WTC11 (cell line): ENCODE measurements at regions not wholly inside any gene's neighbourhood (a gene's known extent, or its start where the extent isn't known, plus 50 kb on each side); places are given as distances from the start of the nearest gene placed in this dataset.

Experiments
- CREB1 ChIP-seq: sonication (generic); formaldehyde crosslinking; IDR thresholded peaks from 2 replicates; pipeline ENCODE4 v1.8.0; 2023; ENCODE audit warnings: mild to moderate bottlenecking, missing genetic modification reagents
- IRF2 ChIP-seq: sonication (generic); formaldehyde crosslinking; IDR thresholded peaks from 2 replicates; pipeline ENCODE4 v1.8.0; 2022; ENCODE audit warnings: low read depth, missing genetic modification reagents, borderline replicate concordance
- KAT7 ChIP-seq: sonication (generic); formaldehyde crosslinking; IDR thresholded peaks from 2 replicates; pipeline ENCODE4 v1.8.1; 2023; ENCODE audit warnings: missing genetic modification reagents, mild to moderate bottlenecking, borderline replicate concordance
- RELA ChIP-seq: sonication (generic); formaldehyde crosslinking; IDR thresholded peaks from 2 replicates; pipeline ENCODE4 v1.8.1; 2022; ENCODE audit warnings: missing genetic modification reagents, mild to moderate bottlenecking, borderline replicate concordance
- ZNF219 ChIP-seq: sonication (generic); formaldehyde crosslinking; IDR thresholded peaks from 2 replicates; pipeline ENCODE4 v1.8.0; 2023; ENCODE audit warnings: missing genetic modification reagents, mild to moderate bottlenecking, borderline replicate concordance
- TF ChIP-seq, protein P1 (sequence below): fragments of 200-600 bp; IDR thresholded peaks from 2 replicates; pipeline ENCODE4 v1.8.0; 2022; ENCODE audit warnings: antibody characterized with exemption

- TF ChIP-seq CREB1 (CRISPR knock-in tag): no peak
- no peak for TF ChIP-seq KAT7 (CRISPR knock-in tag)
- no peak for TF ChIP-seq ZNF219
- no peak for TF ChIP-seq IRF2 (CRISPR knock-in tag)
- TF ChIP-seq, protein P1, sequence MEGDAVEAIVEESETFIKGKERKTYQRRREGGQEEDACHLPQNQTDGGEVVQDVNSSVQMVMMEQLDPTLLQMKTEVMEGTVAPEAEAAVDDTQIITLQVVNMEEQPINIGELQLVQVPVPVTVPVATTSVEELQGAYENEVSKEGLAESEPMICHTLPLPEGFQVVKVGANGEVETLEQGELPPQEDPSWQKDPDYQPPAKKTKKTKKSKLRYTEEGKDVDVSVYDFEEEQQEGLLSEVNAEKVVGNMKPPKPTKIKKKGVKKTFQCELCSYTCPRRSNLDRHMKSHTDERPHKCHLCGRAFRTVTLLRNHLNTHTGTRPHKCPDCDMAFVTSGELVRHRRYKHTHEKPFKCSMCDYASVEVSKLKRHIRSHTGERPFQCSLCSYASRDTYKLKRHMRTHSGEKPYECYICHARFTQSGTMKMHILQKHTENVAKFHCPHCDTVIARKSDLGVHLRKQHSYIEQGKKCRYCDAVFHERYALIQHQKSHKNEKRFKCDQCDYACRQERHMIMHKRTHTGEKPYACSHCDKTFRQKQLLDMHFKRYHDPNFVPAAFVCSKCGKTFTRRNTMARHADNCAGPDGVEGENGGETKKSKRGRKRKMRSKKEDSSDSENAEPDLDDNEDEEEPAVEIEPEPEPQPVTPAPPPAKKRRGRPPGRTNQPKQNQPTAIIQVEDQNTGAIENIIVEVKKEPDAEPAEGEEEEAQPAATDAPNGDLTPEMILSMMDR: no peak
- TF ChIP-seq RELA (CRISPR knock-in tag): no peak
Measured at GRCh38 chr11:93969925-93970922, 50.9 kb upstream of the HEPHL1 start.
